HCT116 (cell line): ENCODE measurements at regions not wholly inside any gene's neighbourhood (a gene's known extent, or its start where the extent isn't known, plus 50 kb on each side); places are given as distances from the start of the nearest gene placed in this dataset.

Source experiments
- ATAC-seq: fragments of 200-7000 bp; cut with Tn5 transposase; 2 replicates; pipeline ENCODE4 v1.9.1; 2020; ENCODE audit warnings: mild to moderate bottlenecking, moderate library complexity
- BruUV-seq: library from RNA; stranded (reverse); fragments of 400-500 nt; replicated peaks from 2 replicates; lab custom pipeline; 2021; lab: Mats Ljungman, UMichigan
- CTCF ChIA-PET: fragments of 300-600 bp; sonication (Branson Sonifier 250); formaldehyde crosslinking; loops from one replicate; lab custom pipeline; 2021; ENCODE audit warnings: antibody characterized with exemption; lab: Charles Lee
- POLR2A ChIA-PET: fragments of 300-600, 350-600 bp; sonication (Branson Sonifier 250); formaldehyde crosslinking; loops from one replicate; lab custom pipeline; 2021; ENCODE audit warnings: antibody characterized with exemption; lab: Charles Lee
- RAD21 ChIA-PET, 2 experiments: fragments of 300-600 bp; sonication (Branson Sonifier 250); formaldehyde crosslinking; loops; one replicate each; lab custom pipeline; 2023; ENCODE audit warnings: low total read pairs in 2 of 2; ENCODE audit not compliant: uncharacterized antibody in 2 of 2, unreplicated experiment in 2 of 2, low non-redundant PET in 1 of 2; lab: Charles Lee
- DNase-seq: peaks from one replicate; pipeline ENCODE4 v3.0.0-alpha.2; 2010; ENCODE audit warnings: low read depth, low spot score
- H2AFZ ChIP-seq: fragments of 200-600 bp; shearing (Covaris generic), sonication (generic); 2 replicates; pipeline ENCODE4 v1.6.1; 2017; ENCODE audit warnings: low read depth, mixed run types, mixed read lengths, antibody characterized with exemption, low read length; ENCODE audit not compliant: poor library complexity, severe bottlenecking
- H3K27ac ChIP-seq: 2 replicates; pipeline ENCODE4 v1.5.1; 2012; ENCODE audit warnings: low read depth, low read length
- H3K27me3 ChIP-seq: fragments of 200-600 bp; sonication (generic); 2 replicates; pipeline ENCODE4 v1.6.1; 2016; ENCODE audit warnings: mixed run types, low read length, mixed read lengths; ENCODE audit not compliant: insufficient read depth
- H3K36me3 ChIP-seq, 2 experiments: fragments of 200-500 bp in 1 of 2; fragments of 200-600 bp in 1 of 2; sonication (Bioruptor generic) in 1 of 2; sonication (generic) in 1 of 2; 2 replicates each; pipeline versions ENCODE4 v1.5.1 to v1.6.1; 2014 to 2016; ENCODE audit warnings: low read length in 2 of 2, inconsistent platforms in 1 of 2, mixed read lengths in 1 of 2, mixed run types in 1 of 2; ENCODE audit not compliant: insufficient read depth in 2 of 2, control insufficient read depth in 1 of 2
- H3K4me1 ChIP-seq, 2 experiments: fragments of 200-600 bp in 1 of 2; sonication (generic) in 1 of 2; 2 replicates each; pipeline versions ENCODE4 v1.5.1 to v1.6.1; 2012 to 2017; ENCODE audit warnings: low read length in 2 of 2, inconsistent platforms in 1 of 2, mild to moderate bottlenecking in 1 of 2, mixed read lengths in 1 of 2, mixed run types in 1 of 2, moderate library complexity in 1 of 2; ENCODE audit not compliant: insufficient read depth in 2 of 2, control insufficient read depth in 1 of 2
- H3K4me2 ChIP-seq: fragments of 200-600 bp; sonication (generic); 2 replicates; pipeline ENCODE4 v1.6.1; 2017; ENCODE audit warnings: mixed run types, low read length, mixed read lengths
- H3K4me3 ChIP-seq, 2 experiments: fragments of 200-600 bp in 1 of 2; sonication (generic) in 1 of 2; replicated peaks in 1 of 2; 2 replicates each; pipeline ENCODE4 v1.5.1; 2011 to 2016; ENCODE audit warnings: low read length in 2 of 2, control low read depth in 1 of 2, low read depth in 1 of 2, mild to moderate bottlenecking in 1 of 2, mixed read lengths in 1 of 2, mixed run types in 1 of 2
- H3K79me2 ChIP-seq: fragments of 200-600 bp; sonication (generic); 2 replicates; pipeline ENCODE4 v1.6.1; 2017; ENCODE audit warnings: mild to moderate bottlenecking, mixed run types, low read length, moderate library complexity, mixed read lengths; ENCODE audit not compliant: insufficient read depth
- H3K9ac ChIP-seq: fragments of 200-600 bp; sonication (generic); 2 replicates; pipeline ENCODE4 v1.6.1; 2016; ENCODE audit warnings: low read length, mixed read lengths
- H3K9me2 ChIP-seq: fragments of 200-600 bp; sonication (generic), shearing (Covaris generic); 2 replicates; pipeline ENCODE4 v1.6.1; 2017; ENCODE audit warnings: mixed run types, mild to moderate bottlenecking, moderate library complexity; ENCODE audit not compliant: insufficient read depth
- H3K9me3 ChIP-seq, 2 experiments: fragments of 200-500 bp in 1 of 2; fragments of 200-600 bp in 1 of 2; sonication (Bioruptor generic) in 1 of 2; sonication (generic) in 1 of 2; 2 replicates each; pipeline ENCODE4 v1.6.1; 2014 to 2017; ENCODE audit warnings: low read length in 2 of 2, mixed read lengths in 2 of 2, inconsistent platforms in 1 of 2, low read depth in 1 of 2, mild to moderate bottlenecking in 1 of 2, mixed run types in 1 of 2, moderate library complexity in 1 of 2; ENCODE audit not compliant: control insufficient read depth in 1 of 2, insufficient read depth in 1 of 2
- H4K20me1 ChIP-seq: fragments of 200-600 bp; sonication (generic), shearing (Covaris generic); 2 replicates; pipeline ENCODE4 v1.6.1; 2017; ENCODE audit warnings: mixed run types, mild to moderate bottlenecking, moderate library complexity; ENCODE audit not compliant: insufficient read depth
- MAX ChIP-seq: IDR thresholded peaks from 2 replicates; pipeline ENCODE4 v1.6.1; 2012
- REST ChIP-seq: IDR thresholded peaks from 2 replicates; pipeline ENCODE4 v1.6.1; 2012; ENCODE audit warnings: low read depth
- SP1 ChIP-seq: IDR thresholded peaks from 2 replicates; pipeline ENCODE4 v1.6.1; 2012; ENCODE audit warnings: low read depth
- ZBTB33 ChIP-seq: IDR thresholded peaks from 2 replicates; pipeline ENCODE4 v1.6.1; 2011; ENCODE audit warnings: mild to moderate bottlenecking, low read length, moderate library complexity; ENCODE audit not compliant: insufficient replicate concordance; ENCODE audit errors: extremely low read depth
- intact Hi-C: fragments of 100-400 bp; cut with micrococcal nuclease; formaldehyde crosslinking; loops from 2 replicates; pipeline ENCODE4 v1.10.0; 2022

- Histone ChIP-seq H3K9me2 (no peaks in the 10 kb centered on the region), H3K36me3 (no peaks in the 10 kb centered on the region), H3K27me3 (no peaks in the 10 kb centered on the region), H3K79me2 (no peaks in the 10 kb centered on the region), H3K9ac (no peak overlapping the region), H3K4me3 (no peak overlapping the region), H3K27ac (no peak overlapping the region), H3K9me3 (peaks cover 5 to 7% of the 10 kb centered on the region in 2 experiments; a peak in 1 of 4 replicates), H3K4me1 (no peaks in the 10 kb centered on the region), H2AFZ (no peak overlapping the region), H4K20me1 (no peaks in the 10 kb centered on the region), H3K4me2 (no peak overlapping the region)
- ChIA-PET POLR2A (no interaction called here), CTCF (interaction anchor here (1.5 kb wide), 1 partner anchor 672 kb away, joined by 3 read pairs; no protein-coding TSS in a partner anchor), RAD21 (no interaction called here)
- intact Hi-C loops: no loop called here
- TF ChIP-seq ZBTB33: no peak
- no peak for TF ChIP-seq REST
- TF ChIP-seq SP1: no peak
- TF ChIP-seq MAX: no peak
- DNase-seq: no peak
- no TSS peak for BruUV-seq
- no peak for ATAC-seq
Measured at GRCh38 chr11:97136067-97136466, 746.3 kb downstream of the JRKL start.
